Uterus (tissue), 3 donors: ENCODE measurements at regions not wholly inside any gene's neighbourhood (a gene's known extent, or its start where the extent isn't known, plus 50 kb on each side); places are given as distances from the start of the nearest gene placed in this dataset.

ENCODE experiments used
- DNase-seq, 2 donors: peaks; one replicate each; pipeline ENCODE4 v3.0.0-alpha.2; 2019 to 2020
- H3K27ac ChIP-seq, 2 donors: fragments of 200-600 bp; sonication (generic); 1 replicate in 1 of 2; 2 replicates in 1 of 2; pipeline ENCODE4 v1.5.1; 2016 to 2018
- H3K27me3 ChIP-seq, 2 donors: fragments of 200-600 bp; sonication (generic); one replicate each; pipeline ENCODE4 v1.5.1; 2018 to 2019; ENCODE audit warnings: control low read depth in 1 of 2
- H3K36me3 ChIP-seq, 2 donors: fragments of 200-600 bp; sonication (generic); one replicate each; pipeline ENCODE4 v1.5.1; 2019; ENCODE audit warnings: control low read depth in 1 of 2
- H3K4me1 ChIP-seq, 2 donors: fragments of 200-600 bp; sonication (generic); one replicate each; pipeline ENCODE4 v1.5.1; 2018 to 2019; ENCODE audit warnings: control low read depth in 1 of 2
- H3K4me3 ChIP-seq, 2 donors: fragments of 200-600 bp; sonication (generic); 1 replicate in 1 of 2; 2 replicates in 1 of 2; pipeline ENCODE4 v1.5.1; 2018 to 2019; ENCODE audit warnings: mild to moderate bottlenecking in 1 of 2
- H3K9me3 ChIP-seq, 2 donors: fragments of 200-600 bp; sonication (generic); one replicate each; pipeline ENCODE4 v1.5.1; 2019; ENCODE audit warnings: control low read depth in 1 of 2
- POLR2A ChIP-seq, 2 donors: fragments of 450-650 bp; IDR thresholded peaks; one replicate each; pipeline ENCODE4 v1.6.1; 2016; ENCODE audit warnings: antibody characterized with exemption in 2 of 2, mild to moderate bottlenecking in 1 of 2, moderate library complexity in 1 of 2
- intact Hi-C: fragments of 100-400 bp; cut with DNase I; formaldehyde crosslinking; loops from one replicate; pipeline ENCODE4 v1.15.1; 2023; ENCODE audit warnings: low total_unique reads
- TF ChIP-seq, protein P1 (sequence below), 4 experiments: fragments of 200-600 bp in 2 of 4; fragments of 450-650 bp in 2 of 4; sonication (generic) in 2 of 4; IDR thresholded peaks; one replicate each; pipeline ENCODE4 v1.5.1; 2016 to 2019; ENCODE audit warnings: antibody characterized with exemption in 4 of 4, mild to moderate bottlenecking in 2 of 4, moderate library complexity in 1 of 4
- donor health status: DM: yes; HTN: yes; CAD: no.

DNA sequence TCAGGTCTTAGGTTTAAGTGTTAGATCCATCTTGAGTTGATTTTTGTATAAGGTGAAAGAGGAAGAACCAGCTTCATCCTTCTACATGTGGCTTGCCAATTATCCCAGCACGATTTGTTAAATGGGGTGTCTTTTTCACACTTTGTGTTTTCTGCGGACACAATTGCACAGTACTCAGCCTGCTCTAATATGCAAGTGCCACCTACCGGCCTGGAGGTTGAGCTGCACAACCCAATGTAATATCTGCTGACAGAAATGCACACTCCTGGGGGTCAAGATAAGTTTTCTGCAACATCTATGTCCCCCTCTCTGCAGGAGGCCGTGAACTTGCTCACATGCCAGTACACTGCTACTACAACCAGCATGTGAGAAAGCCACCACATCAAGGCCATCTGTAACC lies 791.9 kb upstream of the ROBO1 start:
- no peak for DNase-seq
- Histone ChIP-seq H3K27me3 (no peaks in the 10 kb centered on the region), H3K4me3 (no peak overlapping the region), H3K9me3 (no peaks in the 10 kb centered on the region), H3K27ac (no peak overlapping the region), H3K36me3 (no peaks in the 10 kb centered on the region), H3K4me1 (no peaks in the 10 kb centered on the region)
- TF ChIP-seq, protein P1, sequence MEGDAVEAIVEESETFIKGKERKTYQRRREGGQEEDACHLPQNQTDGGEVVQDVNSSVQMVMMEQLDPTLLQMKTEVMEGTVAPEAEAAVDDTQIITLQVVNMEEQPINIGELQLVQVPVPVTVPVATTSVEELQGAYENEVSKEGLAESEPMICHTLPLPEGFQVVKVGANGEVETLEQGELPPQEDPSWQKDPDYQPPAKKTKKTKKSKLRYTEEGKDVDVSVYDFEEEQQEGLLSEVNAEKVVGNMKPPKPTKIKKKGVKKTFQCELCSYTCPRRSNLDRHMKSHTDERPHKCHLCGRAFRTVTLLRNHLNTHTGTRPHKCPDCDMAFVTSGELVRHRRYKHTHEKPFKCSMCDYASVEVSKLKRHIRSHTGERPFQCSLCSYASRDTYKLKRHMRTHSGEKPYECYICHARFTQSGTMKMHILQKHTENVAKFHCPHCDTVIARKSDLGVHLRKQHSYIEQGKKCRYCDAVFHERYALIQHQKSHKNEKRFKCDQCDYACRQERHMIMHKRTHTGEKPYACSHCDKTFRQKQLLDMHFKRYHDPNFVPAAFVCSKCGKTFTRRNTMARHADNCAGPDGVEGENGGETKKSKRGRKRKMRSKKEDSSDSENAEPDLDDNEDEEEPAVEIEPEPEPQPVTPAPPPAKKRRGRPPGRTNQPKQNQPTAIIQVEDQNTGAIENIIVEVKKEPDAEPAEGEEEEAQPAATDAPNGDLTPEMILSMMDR (IDR thresholded peaks at IDR 0.05), result no peak
- TF ChIP-seq POLR2A (IDR thresholded peaks at IDR 0.05), result no peak
- intact Hi-C loops, result no loop called here

DNA sequence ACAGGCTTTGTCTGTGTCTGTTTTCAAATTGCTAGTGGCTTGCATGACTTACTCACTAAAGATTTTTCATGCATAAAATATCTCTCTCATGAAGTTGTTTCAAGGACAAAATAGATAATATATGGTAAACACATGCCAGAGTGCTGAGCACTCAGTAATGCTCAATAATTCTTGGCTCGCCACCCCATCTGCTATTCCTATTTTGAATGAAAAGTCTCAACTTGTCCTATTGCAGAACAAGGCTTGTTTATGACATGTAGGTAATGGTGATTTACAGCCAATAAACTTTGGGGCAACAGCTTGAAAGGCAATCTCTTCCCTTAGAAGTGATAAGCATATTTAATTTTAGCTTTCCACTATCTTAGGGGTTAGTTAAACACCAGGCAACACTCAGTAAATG lies 789.0 kb upstream of the ROBO1 start:
- Histone ChIP-seq H3K9me3 (no peaks in the 10 kb centered on the region), H3K36me3 (no peaks in the 10 kb centered on the region), H3K4me3 (no peak overlapping the region), H3K27ac (no peak overlapping the region), H3K27me3 (no peaks in the 10 kb centered on the region), H3K4me1 (no peaks in the 10 kb centered on the region)
- DNase-seq, result no peak
- TF ChIP-seq, protein P1 (IDR thresholded peaks at IDR 0.05), result no peak
- no peak for TF ChIP-seq POLR2A (IDR thresholded peaks at IDR 0.05)
- intact Hi-C loops, result no loop called here

DNA sequence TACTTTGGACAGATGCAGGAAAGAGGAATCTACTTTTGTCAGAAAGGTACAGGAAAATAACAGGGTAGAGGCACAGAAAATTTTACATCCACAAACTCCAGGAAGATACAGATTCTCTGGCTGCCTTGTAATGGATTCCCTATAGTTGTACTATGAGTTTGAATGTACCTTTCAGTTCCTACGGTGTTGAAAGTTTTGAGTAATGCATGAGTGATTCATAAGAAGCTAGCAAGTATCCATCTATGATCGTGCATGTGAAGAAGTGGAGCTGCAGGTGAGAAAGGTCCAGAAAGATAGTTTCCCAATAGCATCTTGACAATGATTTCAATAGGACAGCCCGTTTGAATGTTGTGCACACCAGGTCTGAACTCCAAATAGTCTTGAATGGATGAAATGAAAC lies 786.5 kb upstream of the ROBO1 start:
- Histone ChIP-seq H3K27ac (no peak overlapping the region), H3K4me1 (no peaks in the 10 kb centered on the region), H3K36me3 (no peaks in the 10 kb centered on the region), H3K9me3 (no peaks in the 10 kb centered on the region), H3K4me3 (no peak overlapping the region), H3K27me3 (no peaks in the 10 kb centered on the region)
- DNase-seq, result no peak
- intact Hi-C loops, result no loop called here
- TF ChIP-seq, protein P1 (IDR thresholded peaks at IDR 0.05), result no peak
- TF ChIP-seq POLR2A (IDR thresholded peaks at IDR 0.05), result no peak

DNA sequence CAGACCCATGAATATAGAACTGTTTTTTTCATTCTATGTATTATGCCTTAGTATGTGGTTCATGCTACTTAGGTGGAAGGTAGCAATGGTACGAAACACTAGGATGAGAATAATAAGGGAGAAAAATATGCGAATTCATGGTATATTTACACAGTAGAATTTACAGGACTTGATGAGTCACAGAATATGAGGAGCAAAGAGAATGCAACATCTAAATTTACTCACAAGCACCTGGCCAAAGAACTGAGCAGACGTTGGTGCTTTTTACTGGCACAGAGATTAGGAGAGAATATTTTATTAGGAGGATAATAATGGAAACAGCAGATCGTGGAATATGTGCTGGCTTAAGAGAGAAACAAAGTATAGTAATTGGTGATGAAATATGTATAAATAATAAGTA lies 785.4 kb upstream of the ROBO1 start:
- DNase-seq, result no peak
- H3K36me3 ChIP-seq, result no peaks in the 10 kb centered on the region
- intact Hi-C loops, result no loop called here
- H3K27ac ChIP-seq, result no peak overlapping the region
- TF ChIP-seq, protein P1 (IDR thresholded peaks at IDR 0.05), result no peak
- no peak for TF ChIP-seq POLR2A (IDR thresholded peaks at IDR 0.05)
- H3K9me3 ChIP-seq, result no peaks in the 10 kb centered on the region
- no peaks in the 10 kb centered on the region for H3K27me3 ChIP-seq
- no peak overlapping the region for H3K4me3 ChIP-seq
- no peaks in the 10 kb centered on the region for H3K4me1 ChIP-seq

DNA sequence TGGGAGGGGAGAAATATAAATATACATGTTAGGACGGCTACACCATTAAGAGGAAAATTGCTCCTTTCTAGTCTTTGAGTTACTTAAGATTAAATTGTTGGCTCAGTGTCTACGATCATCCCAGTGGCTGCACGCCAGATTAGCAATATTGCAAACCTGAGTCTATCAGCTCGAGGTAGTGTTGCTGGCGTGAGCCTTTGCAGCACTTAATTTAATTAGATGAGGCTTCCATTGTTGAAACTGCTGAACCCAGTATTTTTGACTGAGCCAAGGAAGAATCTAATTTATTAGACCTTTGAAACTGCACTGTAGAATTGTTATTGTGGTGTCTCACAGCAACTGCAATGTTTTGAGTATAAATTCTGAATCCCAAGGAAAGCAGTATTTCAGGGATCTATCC lies 782.4 kb upstream of the ROBO1 start:
- no peak for DNase-seq
- Histone ChIP-seq H3K9me3 (no peaks in the 10 kb centered on the region), H3K4me3 (no peak overlapping the region), H3K4me1 (no peaks in the 10 kb centered on the region), H3K27ac (no peak overlapping the region), H3K36me3 (no peaks in the 10 kb centered on the region), H3K27me3 (no peaks in the 10 kb centered on the region)
- intact Hi-C loops, result no loop called here
- TF ChIP-seq, protein P1 (IDR thresholded peaks at IDR 0.05), result no peak
- TF ChIP-seq POLR2A (IDR thresholded peaks at IDR 0.05), result no peak
